MCF 10A (cell line): ENCODE measurements at regions not wholly inside any gene's neighbourhood (a gene's known extent, or its start where the extent isn't known, plus 50 kb on each side); places are given as distances from the start of the nearest gene placed in this dataset.

Source experiments
- BruUV-seq: library from RNA; stranded (reverse); fragments of 400-500 nt; replicated peaks from 2 replicates; lab custom pipeline; 2021; lab: Mats Ljungman, UMichigan
- CTCF ChIA-PET: fragments of 300-600 bp; sonication (Branson Sonifier 250); formaldehyde crosslinking; extraction: SDS; loops from one replicate; lab custom pipeline; 2021; ENCODE audit warnings: antibody characterized with exemption, inconsistent platforms; lab: Yijun Ruan, JAX
- POLR2A ChIA-PET: fragments of 300-600, 350-650 bp; sonication (Branson Sonifier 250); formaldehyde crosslinking; extraction: SDS; loops from one replicate; lab custom pipeline; 2020; ENCODE audit warnings: antibody characterized with exemption, inconsistent platforms; lab: Yijun Ruan, JAX
- DNase-seq: peaks from one replicate; pipeline ENCODE4 v3.0.0-alpha.2; 2018; ENCODE audit not compliant: unreplicated experiment
- H3K27ac Mint-ChIP-seq: one replicate; pipeline ENCODE4 v1.8.0; 2022; ENCODE audit warnings: mild to moderate bottlenecking, low read depth, mixed read lengths; ENCODE audit not compliant: unreplicated experiment
- H3K27me3 Mint-ChIP-seq: one replicate; pipeline ENCODE4 v1.8.0; 2022; ENCODE audit warnings: mixed read lengths; ENCODE audit not compliant: insufficient read depth, unreplicated experiment
- H3K36me3 Mint-ChIP-seq: one replicate; pipeline ENCODE4 v1.8.0; 2022; ENCODE audit warnings: mild to moderate bottlenecking, moderate library complexity, mixed read lengths; ENCODE audit not compliant: insufficient read depth, unreplicated experiment
- H3K4me1 Mint-ChIP-seq: one replicate; pipeline ENCODE4 v1.8.0; 2022; ENCODE audit warnings: mixed read lengths; ENCODE audit not compliant: insufficient read depth, unreplicated experiment
- H3K4me3 Mint-ChIP-seq: one replicate; pipeline ENCODE4 v1.8.0; 2022; ENCODE audit warnings: mild to moderate bottlenecking, moderate library complexity, mixed read lengths; ENCODE audit not compliant: unreplicated experiment
- H3K9me3 Mint-ChIP-seq: one replicate; pipeline ENCODE4 v1.8.0; 2022; ENCODE audit warnings: mixed read lengths; ENCODE audit not compliant: unreplicated experiment
- intact Hi-C: fragments of 100-400 bp; cut with micrococcal nuclease; formaldehyde crosslinking; loops from 2 replicates; pipeline ENCODE4 v1.14.1; 2022
- TF ChIP-seq, protein P1 (sequence below): fragments of 200-600 bp; IDR thresholded peaks from one replicate; pipeline ENCODE4 v1.8.0; 2022; ENCODE audit warnings: antibody characterized with exemption, mild to moderate bottlenecking; ENCODE audit not compliant: unreplicated experiment

DNA sequence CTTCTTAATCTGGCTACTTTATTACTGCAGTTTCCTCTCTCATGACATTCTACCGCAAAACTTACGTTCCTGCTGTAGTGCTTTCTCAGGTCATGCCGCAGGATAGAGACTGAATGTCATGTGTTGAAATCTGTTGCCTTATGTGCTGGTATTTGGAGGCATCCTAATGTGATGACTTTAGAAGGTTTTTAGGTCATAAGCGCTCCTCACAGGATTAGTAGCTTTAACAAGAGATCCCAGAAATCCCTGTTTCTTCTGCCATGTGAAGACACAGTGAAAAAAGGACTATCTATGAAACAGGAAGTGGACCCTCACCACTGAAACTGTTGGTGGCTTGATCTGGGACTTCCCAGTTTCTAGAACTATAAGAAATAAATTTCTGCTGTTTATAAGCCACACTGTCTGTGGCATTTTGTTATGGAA is 209.3 kb downstream of the LACC1 start:
- intact Hi-C loops = no loop called here

DNA sequence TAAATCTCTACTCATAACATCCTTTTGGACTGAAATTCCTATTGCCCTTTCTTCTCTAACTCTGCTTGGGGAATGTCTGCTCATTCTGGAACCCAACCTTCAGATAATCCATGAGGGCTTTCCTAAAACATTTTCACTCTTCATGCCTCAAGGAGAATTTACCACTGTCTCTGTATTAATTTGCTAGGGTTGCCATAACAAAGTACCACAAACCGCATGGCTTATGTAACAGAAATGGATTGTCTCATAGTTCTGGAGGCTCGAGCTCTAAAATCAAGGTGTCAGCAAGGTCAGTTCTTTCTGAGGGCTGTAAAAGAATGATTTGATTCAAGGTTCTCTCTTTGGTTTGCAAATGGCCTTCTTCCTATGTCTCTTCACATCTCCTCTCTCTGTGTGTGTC is 209.7 kb downstream of the LACC1 start:
- DNase-seq = no peak
- Mint-ChIP-seq H3K4me3 (no peak overlapping the region), H3K27ac (no peak overlapping the region), H3K4me1 (no peaks in the 10 kb centered on the region), H3K36me3 (no peaks in the 10 kb centered on the region), H3K27me3 (no peaks in the 10 kb centered on the region), H3K9me3 (no peaks in the 10 kb centered on the region)
- intact Hi-C loops = no loop called here
- POLR2A ChIA-PET = no interaction called here
- TF ChIP-seq, protein P1, sequence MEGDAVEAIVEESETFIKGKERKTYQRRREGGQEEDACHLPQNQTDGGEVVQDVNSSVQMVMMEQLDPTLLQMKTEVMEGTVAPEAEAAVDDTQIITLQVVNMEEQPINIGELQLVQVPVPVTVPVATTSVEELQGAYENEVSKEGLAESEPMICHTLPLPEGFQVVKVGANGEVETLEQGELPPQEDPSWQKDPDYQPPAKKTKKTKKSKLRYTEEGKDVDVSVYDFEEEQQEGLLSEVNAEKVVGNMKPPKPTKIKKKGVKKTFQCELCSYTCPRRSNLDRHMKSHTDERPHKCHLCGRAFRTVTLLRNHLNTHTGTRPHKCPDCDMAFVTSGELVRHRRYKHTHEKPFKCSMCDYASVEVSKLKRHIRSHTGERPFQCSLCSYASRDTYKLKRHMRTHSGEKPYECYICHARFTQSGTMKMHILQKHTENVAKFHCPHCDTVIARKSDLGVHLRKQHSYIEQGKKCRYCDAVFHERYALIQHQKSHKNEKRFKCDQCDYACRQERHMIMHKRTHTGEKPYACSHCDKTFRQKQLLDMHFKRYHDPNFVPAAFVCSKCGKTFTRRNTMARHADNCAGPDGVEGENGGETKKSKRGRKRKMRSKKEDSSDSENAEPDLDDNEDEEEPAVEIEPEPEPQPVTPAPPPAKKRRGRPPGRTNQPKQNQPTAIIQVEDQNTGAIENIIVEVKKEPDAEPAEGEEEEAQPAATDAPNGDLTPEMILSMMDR = no peak
- BruUV-seq = no TSS peak
- CTCF ChIA-PET = no interaction called here

More for the DNA sequence above, 209.3 kb downstream of the LACC1 start:
- Mint-ChIP-seq H3K36me3 (no peaks in the 10 kb centered on the region), H3K9me3 (no peaks in the 10 kb centered on the region), H3K27ac (no peak overlapping the region), H3K4me3 (no peak overlapping the region), H3K4me1 (no peaks in the 10 kb centered on the region), H3K27me3 (no peaks in the 10 kb centered on the region)
- TF ChIP-seq, protein P1 = no peak
- BruUV-seq = no TSS peak
- no peak for DNase-seq
- POLR2A ChIA-PET = interaction anchor here (0.7 kb wide), 1 partner anchor 222 kb away, joined by 3 read pairs; no protein-coding TSS in a partner anchor
- CTCF ChIA-PET = no interaction called here

DNA sequence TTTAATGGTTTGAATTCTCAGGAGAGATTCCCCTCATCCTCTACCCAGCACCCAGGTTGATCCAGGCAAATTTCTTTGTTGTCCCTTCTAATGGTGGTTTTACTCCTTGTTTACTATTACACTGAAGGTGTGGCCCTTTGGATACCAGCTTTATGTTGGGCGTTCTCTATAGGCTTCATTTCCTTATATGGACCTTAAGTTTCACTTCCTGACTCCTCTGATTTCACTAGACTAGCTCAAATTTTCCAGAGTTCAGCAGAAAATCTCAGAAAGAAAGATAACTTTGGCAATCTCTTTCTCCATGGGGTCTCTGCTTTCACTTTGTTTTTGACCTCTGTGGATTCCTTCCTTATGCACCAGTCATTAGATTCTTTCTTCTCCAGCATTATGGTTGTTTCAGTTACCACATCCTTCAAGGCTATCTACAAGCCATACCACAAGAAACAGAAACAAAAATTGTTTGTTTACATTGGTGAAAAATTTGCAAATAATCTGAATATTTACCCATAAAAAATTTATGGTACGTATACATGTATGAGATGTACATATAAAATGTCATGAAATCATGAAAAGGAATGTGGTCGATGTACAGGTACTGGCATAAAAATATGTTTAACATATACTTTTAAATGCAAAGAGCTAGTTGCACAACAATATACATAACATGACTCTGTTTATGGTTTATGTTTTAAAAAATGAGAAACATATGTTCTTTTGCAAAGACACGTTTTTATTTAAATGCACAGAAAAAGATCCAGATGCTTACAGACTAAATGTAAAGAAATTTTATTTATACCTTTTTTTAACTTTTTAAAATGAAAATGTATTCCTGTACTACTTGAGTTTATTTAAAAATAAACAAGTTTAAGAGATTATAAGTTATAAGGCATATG is 212.6 kb downstream of the LACC1 start:
- ChIA-PET CTCF (no interaction called here), POLR2A (interaction anchor here (1.5 kb wide), 1 partner anchor 20 kb away, joined by 3 read pairs; no protein-coding TSS in a partner anchor)
- intact Hi-C loops = no loop called here
- no TSS peak for BruUV-seq
- TF ChIP-seq, protein P1 = no peak
- H3K9me3 Mint-ChIP-seq = no peaks in the 10 kb centered on the region
- no peaks in the 10 kb centered on the region for H3K36me3 Mint-ChIP-seq
- DNase-seq = no peak
- no peak overlapping the region for H3K4me3 Mint-ChIP-seq
- H3K27ac Mint-ChIP-seq = no peak overlapping the region
- no peaks in the 10 kb centered on the region for H3K4me1 Mint-ChIP-seq
- H3K27me3 Mint-ChIP-seq = no peaks in the 10 kb centered on the region

GRCh38 chr13:44093607-44094564 is 214.2 kb downstream of the LACC1 start:
- TF ChIP-seq, protein P1 = no peak
- intact Hi-C loops = no loop called here
- no peaks in the 10 kb centered on the region for H3K4me1 Mint-ChIP-seq
- no peak overlapping the region for H3K4me3 Mint-ChIP-seq
- no peaks in the 10 kb centered on the region for H3K27me3 Mint-ChIP-seq
- DNase-seq = no peak
- no peak overlapping the region for H3K27ac Mint-ChIP-seq
- H3K9me3 Mint-ChIP-seq = no peaks in the 10 kb centered on the region
- BruUV-seq = no TSS peak
- CTCF ChIA-PET = interaction anchor here (0.7 kb wide), 2 partner anchors 100 to 498 kb away, joined by 4 to 7 read pairs; no protein-coding TSS in a partner anchor
- POLR2A ChIA-PET = no interaction called here
- no peaks in the 10 kb centered on the region for H3K36me3 Mint-ChIP-seq
